ENCODE measurements at regions not wholly inside any gene's neighbourhood (a gene's known extent, or its start where the extent isn't known, plus 50 kb on each side); places are given as distances from the start of the nearest gene placed in this dataset.

- H3K79me2 ChIP-seq (ENCODE audit: control insufficient read depth, insufficient read depth, low read length) = no peaks in the 10 kb centered on the region
- ATAC-seq (no peak), DNase-seq (ENCODE audit: extremely low read depth in 1 of 4, low spot score in 3 of 4) (no peak), FAIRE-seq (no peak)
- CTCF ChIA-PET (ENCODE audit: low intra/inter-chr PET ratio) = interaction anchor here (0.6 kb wide), 1 partner anchor 9 kb away, joined by 3 read pairs; no protein-coding TSS in a partner anchor
- intact Hi-C loops (cut with micrococcal nuclease) (no loop called here), in situ Hi-C loops (cut with MboI) (no loop called here)
- no peak overlapping the region for H3K4me3 ChIP-seq
- no peaks in the 10 kb centered on the region for H3K4me1 ChIP-seq (replicated peaks in 1 of 2; ENCODE audit: control insufficient read depth in 2 of 2, insufficient read depth in 2 of 2, low read length in 2 of 2)
- H3K36me3 ChIP-seq (ENCODE audit: control insufficient read depth, insufficient read depth, low read length) = no peaks in the 10 kb centered on the region
- BruUV-seq (replicated peaks) = no TSS peak
- no peak overlapping the region for H2AFZ ChIP-seq (ENCODE audit: low read depth, low read length)
- 0 out of 2 replicates have a peak, but pooled peaks cover 1% of the 10 kb centered on the region for H3K9me3 ChIP-seq (replicated peaks; ENCODE audit: control insufficient read depth, insufficient read depth, low read depth, low read length)
- H3K27me3 ChIP-seq (ENCODE audit: control insufficient read depth in 2 of 2, insufficient read depth in 2 of 2, low read length in 2 of 2) = no peaks in the 10 kb centered on the region
- 14% methylated on average over 1 of the region's 1 CpG for WGBS (ENCODE audit: insufficient coverage, low coverage, missing lambda C conversion rate)
- no peak overlapping the region for H3K27ac ChIP-seq (ENCODE audit: extremely low read depth, low read depth, low read length)
- no peaks in the 10 kb centered on the region for H3K9me1 ChIP-seq (ENCODE audit: control insufficient read depth, insufficient read depth, low read length)
- H3K4me2 ChIP-seq (ENCODE audit: insufficient read depth, low read length) = no peak overlapping the region
- no peak for TF ChIP-seq CCAR2 (IDR thresholded peaks at IDR 0.05; ENCODE audit: low read depth, low read length)
- TF ChIP-seq MAFF (IDR thresholded peaks at IDR 0.05; ENCODE audit: low read length) = 0 out of 2 replicates have a peak, but pooled peaks have one; percentile 33
- TF ChIP-seq HDAC1 (IDR thresholded peaks at IDR 0.05) = no peak
- peak; percentile 49; the same call in 1 of the 2 replicates for TF ChIP-seq MAFK (IDR thresholded peaks at IDR 0.05; ENCODE audit: low read length)
- TF ChIP-seq MAFG (tag; conservative IDR thresholded peaks at IDR 0.05) = peak; percentile 31; the same call in 1 of the 2 replicates
- TF ChIP-seq RAD51 (IDR thresholded peaks at IDR 0.05; ENCODE audit: borderline replicate concordance, low read depth) = no peak
- peak; percentile 34; the same call in 1 of the 2 replicates for TF ChIP-seq ZNF316 (IDR thresholded peaks at IDR 0.05)
- peak; percentile 23; the same call in 1 of the 2 replicates for TF ChIP-seq C11orf30 (IDR thresholded peaks at IDR 0.05; ENCODE audit: low read depth)
- H3K9ac ChIP-seq (ENCODE audit: insufficient read depth in 1 of 2, low read depth in 2 of 2, low read length in 2 of 2) = no peak overlapping the region
- POLR2A ChIA-PET = no interaction called here
- H4K20me1 ChIP-seq (replicated peaks; ENCODE audit: control insufficient read depth, insufficient read depth, low read length) = no peaks in the 10 kb centered on the region
Measured at GRCh38 chr7:34317039-34317438, 341.0 kb upstream of the NPSR1 start.

- CTCF ChIA-PET (ENCODE audit: low intra/inter-chr PET ratio) = no interaction called here
Measured at GRCh38 chr7:34320412-34320811, 337.6 kb upstream of the NPSR1 start.

More at GRCh38 chr7:34320412-34320811, 337.6 kb upstream of the NPSR1 start:
- no peaks in the 10 kb centered on the region for H3K9me3 ChIP-seq (replicated peaks; ENCODE audit: control insufficient read depth, insufficient read depth, low read depth, low read length)
- H3K4me3 ChIP-seq = no peak overlapping the region
- WGBS (ENCODE audit: insufficient coverage, low coverage, missing lambda C conversion rate) = 0% methylated on average over 6 of the region's 6 CpGs
- FAIRE-seq (no peak), ATAC-seq (no peak), DNase-seq (ENCODE audit: extremely low read depth in 1 of 4, low spot score in 3 of 4) (no peak)
- H4K20me1 ChIP-seq (replicated peaks; ENCODE audit: control insufficient read depth, insufficient read depth, low read length) = no peaks in the 10 kb centered on the region
- no peaks in the 10 kb centered on the region for H3K4me1 ChIP-seq (replicated peaks in 1 of 2; ENCODE audit: control insufficient read depth in 2 of 2, insufficient read depth in 2 of 2, low read length in 2 of 2)
- no TSS peak for BruUV-seq (replicated peaks)
- in situ Hi-C loops (cut with MboI) (no loop called here), intact Hi-C loops (cut with micrococcal nuclease) (no loop called here)
- TF ChIP-seq KLF16 (IDR thresholded peaks at IDR 0.05) (no peak), ARNT (IDR thresholded peaks at IDR 0.05) (no peak), NCOA4 (IDR thresholded peaks at IDR 0.05; ENCODE audit: partially characterized antibody) (no peak), MAZ (CRISPR knock-in tag; conservative IDR thresholded peaks at IDR 0.05 in 1 of 2, IDR thresholded peaks at IDR 0.05 in 1 of 2) (no peak), HNRNPH1 (optimal IDR thresholded peaks at IDR 0.05; ENCODE audit: low read depth, low read length) (no peak), RBM39 (optimal IDR thresholded peaks at IDR 0.05; ENCODE audit: low read depth, low read length) (no peak), YBX1 (IDR thresholded peaks at IDR 0.05) (no peak), TAF9B (IDR thresholded peaks at IDR 0.05; ENCODE audit: partially characterized antibody) (no peak), SMARCA5 (IDR thresholded peaks at IDR 0.05) (no peak), KLF13 (tag; IDR thresholded peaks at IDR 0.05; ENCODE audit: borderline replicate concordance, low read depth) (no peak)
- TF ChIP-seq, protein P1, sequence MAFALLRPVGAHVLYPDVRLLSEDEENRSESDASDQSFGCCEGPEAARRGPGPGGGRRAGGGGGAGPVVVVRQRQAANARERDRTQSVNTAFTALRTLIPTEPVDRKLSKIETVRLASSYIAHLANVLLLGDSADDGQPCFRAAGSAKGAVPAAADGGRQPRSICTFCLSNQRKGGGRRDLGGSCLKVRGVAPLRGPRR (CRISPR knock-in tag; IDR thresholded peaks at IDR 0.05) = no peak
- no peak overlapping the region for H2AFZ ChIP-seq (ENCODE audit: low read depth, low read length)
- H3K36me3 ChIP-seq (ENCODE audit: control insufficient read depth, insufficient read depth, low read length) = no peaks in the 10 kb centered on the region
- H3K79me2 ChIP-seq (ENCODE audit: control insufficient read depth, insufficient read depth, low read length) = no peaks in the 10 kb centered on the region
- no peaks in the 10 kb centered on the region for H3K9me1 ChIP-seq (ENCODE audit: control insufficient read depth, insufficient read depth, low read length)
- POLR2A ChIA-PET = no interaction called here
- no peak overlapping the region for H3K27ac ChIP-seq (ENCODE audit: extremely low read depth, low read depth, low read length)
- no peaks in the 10 kb centered on the region for H3K27me3 ChIP-seq (ENCODE audit: control insufficient read depth in 2 of 2, insufficient read depth in 2 of 2, low read length in 2 of 2)
- H3K4me2 ChIP-seq (ENCODE audit: insufficient read depth, low read length) = no peak overlapping the region
- H3K9ac ChIP-seq (ENCODE audit: insufficient read depth in 1 of 2, low read depth in 2 of 2, low read length in 2 of 2) = no peak overlapping the region
